Activated B cell treated with CpG ODN at 0.5 μM for 24 hours (primary cell): ENCODE measurements at regions not wholly inside any gene's neighbourhood (a gene's known extent, or its start where the extent isn't known, plus 50 kb on each side); places are given as distances from the start of the nearest gene placed in this dataset.

Experiments
- ATAC-seq: fragments of 200-7000 bp; cut with Tn5 transposase; one replicate; pipeline ENCODE4 v1.10.0; 2021; ENCODE audit warnings: low read depth, mild to moderate bottlenecking, moderate library complexity
- CTCF ChIA-PET: fragments of 350-600 bp; sonication (Branson Sonifier 250); formaldehyde crosslinking; loops from one replicate; lab custom pipeline; 2021; ENCODE audit warnings: antibody characterized with exemption; lab: Charles Lee
- POLR2A ChIA-PET: fragments of 350-600 bp; sonication (Branson Sonifier 250); formaldehyde crosslinking; loops from one replicate; lab custom pipeline; 2021; ENCODE audit warnings: antibody characterized with exemption; lab: Charles Lee
- DNase-seq: peaks from one replicate; pipeline ENCODE4 v3.0.0; 2022
- H3K27ac Mint-ChIP-seq: one replicate; pipeline ENCODE4 v1.8.0; 2020; ENCODE audit warnings: mixed read lengths
- H3K27me3 Mint-ChIP-seq: one replicate; pipeline ENCODE4 v1.8.0; 2021; ENCODE audit warnings: mixed read lengths
- H3K36me3 Mint-ChIP-seq: one replicate; pipeline ENCODE4 v1.8.0; 2021; ENCODE audit warnings: low read depth, mixed read lengths
- H3K4me1 Mint-ChIP-seq: one replicate; pipeline ENCODE4 v1.8.0; 2021; ENCODE audit warnings: mixed read lengths
- H3K4me3 Mint-ChIP-seq: one replicate; pipeline ENCODE4 v1.8.0; 2020; ENCODE audit warnings: mild to moderate bottlenecking, mixed read lengths
- H3K9me3 Mint-ChIP-seq: one replicate; pipeline ENCODE4 v1.8.0; 2020; ENCODE audit warnings: mixed read lengths
- intact Hi-C: fragments of 100-400 bp; cut with micrococcal nuclease; formaldehyde crosslinking; loops from one replicate; pipeline ENCODE4 v1.15.1; 2024
- TF ChIP-seq, protein P1 (sequence below): fragments of 200-600 bp; IDR thresholded peaks from one replicate; pipeline ENCODE4 v1.8.0; 2022; ENCODE audit warnings: antibody characterized with exemption, mild to moderate bottlenecking

DNA sequence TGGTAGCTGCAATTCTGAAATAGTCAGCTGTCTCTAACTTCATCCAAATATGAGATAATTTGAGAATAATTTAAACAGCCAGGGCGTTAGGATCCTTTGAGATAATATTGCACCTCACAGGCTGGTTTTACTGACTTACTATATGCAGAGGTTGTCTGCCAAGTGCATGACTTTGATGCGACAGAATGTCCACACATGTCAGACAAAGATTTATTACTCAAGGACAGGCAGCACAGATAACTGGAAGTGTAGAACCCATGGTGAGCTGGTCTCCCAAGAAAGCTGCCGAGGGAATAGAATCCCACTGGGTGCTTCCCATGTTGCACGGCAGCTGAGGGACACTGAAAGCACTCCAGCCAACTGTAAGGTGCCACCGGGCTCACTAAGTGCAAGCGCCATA lies 166.2 kb upstream of the GALNTL6 start:
- ChIA-PET POLR2A (no interaction called here), CTCF (no interaction called here)
- intact Hi-C loops = loop anchor here (2.0 kb wide), 1 partner anchor 30 kb away; no protein-coding TSS in a partner anchor
- TF ChIP-seq, protein P1, sequence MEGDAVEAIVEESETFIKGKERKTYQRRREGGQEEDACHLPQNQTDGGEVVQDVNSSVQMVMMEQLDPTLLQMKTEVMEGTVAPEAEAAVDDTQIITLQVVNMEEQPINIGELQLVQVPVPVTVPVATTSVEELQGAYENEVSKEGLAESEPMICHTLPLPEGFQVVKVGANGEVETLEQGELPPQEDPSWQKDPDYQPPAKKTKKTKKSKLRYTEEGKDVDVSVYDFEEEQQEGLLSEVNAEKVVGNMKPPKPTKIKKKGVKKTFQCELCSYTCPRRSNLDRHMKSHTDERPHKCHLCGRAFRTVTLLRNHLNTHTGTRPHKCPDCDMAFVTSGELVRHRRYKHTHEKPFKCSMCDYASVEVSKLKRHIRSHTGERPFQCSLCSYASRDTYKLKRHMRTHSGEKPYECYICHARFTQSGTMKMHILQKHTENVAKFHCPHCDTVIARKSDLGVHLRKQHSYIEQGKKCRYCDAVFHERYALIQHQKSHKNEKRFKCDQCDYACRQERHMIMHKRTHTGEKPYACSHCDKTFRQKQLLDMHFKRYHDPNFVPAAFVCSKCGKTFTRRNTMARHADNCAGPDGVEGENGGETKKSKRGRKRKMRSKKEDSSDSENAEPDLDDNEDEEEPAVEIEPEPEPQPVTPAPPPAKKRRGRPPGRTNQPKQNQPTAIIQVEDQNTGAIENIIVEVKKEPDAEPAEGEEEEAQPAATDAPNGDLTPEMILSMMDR = no peak
- Mint-ChIP-seq H3K27ac (no peak overlapping the region), H3K4me1 (peaks cover 21% of the 10 kb centered on the region), H3K9me3 (peaks cover 3% of the 10 kb centered on the region), H3K4me3 (no peak overlapping the region), H3K27me3 (no peaks in the 10 kb centered on the region), H3K36me3 (no peaks in the 10 kb centered on the region)
- no peak for ATAC-seq
- DNase-seq = no peak

DNA sequence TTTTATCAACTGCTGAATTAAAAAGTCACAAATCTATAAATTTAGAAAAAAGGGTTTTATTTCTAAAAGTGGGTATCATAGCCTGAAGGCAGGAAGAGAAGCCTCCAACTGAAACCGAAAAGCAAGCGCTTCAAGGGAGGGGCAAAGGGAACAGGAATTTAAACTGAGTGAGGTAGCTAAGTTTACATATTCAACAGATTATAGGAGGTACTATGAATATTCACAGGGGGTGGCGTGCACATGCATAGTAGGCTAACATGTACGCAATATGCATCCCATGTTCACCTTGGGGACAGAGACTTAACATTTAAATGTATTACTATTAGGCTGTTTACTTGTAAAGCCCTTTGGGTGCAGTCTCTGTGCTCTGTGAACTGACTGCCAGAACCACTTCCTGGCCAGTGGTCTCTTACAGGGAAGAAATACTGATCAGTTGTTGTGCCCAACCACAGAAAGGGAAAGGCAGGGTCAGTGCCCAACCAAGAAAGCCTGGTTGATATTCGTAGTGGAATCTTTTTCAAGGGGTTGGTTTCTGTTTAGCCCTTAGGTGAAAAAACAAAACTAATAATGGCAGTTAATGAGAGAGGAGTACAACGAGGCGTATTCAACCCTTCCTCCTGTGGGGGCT lies 168.7 kb upstream of the GALNTL6 start:
- DNase-seq = no peak
- TF ChIP-seq, protein P1 = no peak
- Mint-ChIP-seq H3K27ac (peak overlapping the region; percentile 25), H3K4me3 (peak overlapping the region; percentile 54), H3K36me3 (no peaks in the 10 kb centered on the region), H3K9me3 (no peaks in the 10 kb centered on the region), H3K4me1 (peaks cover 30% of the 10 kb centered on the region), H3K27me3 (no peaks in the 10 kb centered on the region)
- POLR2A ChIA-PET = no interaction called here
- CTCF ChIA-PET = no interaction called here
- intact Hi-C loops = no loop called here
- peak; percentile 58 for ATAC-seq

DNA sequence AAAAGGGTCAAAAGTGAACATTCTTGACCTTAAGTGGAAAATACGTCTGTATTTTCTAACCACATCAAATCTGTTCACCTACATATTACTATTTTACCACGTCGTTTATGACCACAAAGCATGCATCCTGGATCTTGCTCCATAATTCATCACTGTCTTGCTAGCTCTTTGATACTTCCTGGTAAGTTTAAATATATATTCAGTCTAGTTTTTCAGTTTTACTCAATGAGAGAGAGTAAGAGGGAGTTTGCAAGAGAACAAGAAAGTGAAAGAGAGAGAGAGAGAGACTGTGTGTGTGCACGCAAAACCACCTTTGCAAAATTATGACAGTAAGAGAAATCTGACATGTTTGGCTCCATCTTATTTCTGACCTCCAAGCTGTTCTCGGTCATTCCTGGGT lies 173.7 kb upstream of the GALNTL6 start:
- DNase-seq = no peak
- peaks cover 30% of the 10 kb centered on the region for H3K4me1 Mint-ChIP-seq
- H3K4me3 Mint-ChIP-seq = no peak overlapping the region
- no peak overlapping the region for H3K27ac Mint-ChIP-seq
- TF ChIP-seq, protein P1 = no peak
- intact Hi-C loops = no loop called here
- no peaks in the 10 kb centered on the region for H3K9me3 Mint-ChIP-seq
- ChIA-PET POLR2A (no interaction called here), CTCF (no interaction called here)
- peak; percentile 45 for ATAC-seq
- no peaks in the 10 kb centered on the region for H3K36me3 Mint-ChIP-seq
- H3K27me3 Mint-ChIP-seq = no peaks in the 10 kb centered on the region

DNA sequence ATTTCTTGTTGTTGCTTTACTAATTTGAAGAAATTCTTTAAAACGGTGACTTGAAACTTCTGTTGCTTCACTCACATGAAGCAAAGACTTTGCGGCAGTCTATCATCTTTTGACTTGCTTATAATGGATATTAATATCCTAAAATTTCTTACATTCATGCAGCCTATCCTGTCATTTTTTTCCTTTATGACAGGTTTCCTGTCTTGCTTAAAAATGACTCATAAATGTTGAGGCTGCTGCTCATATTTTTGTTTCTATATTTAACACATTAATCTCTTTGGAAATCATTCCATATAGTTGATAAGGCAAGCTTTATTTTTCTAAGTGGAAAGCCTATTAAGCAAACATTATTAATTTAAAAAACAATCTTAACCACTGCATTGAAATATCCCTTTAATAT lies 176.6 kb upstream of the GALNTL6 start:
- DNase-seq (no peak), ATAC-seq (no peak)
- Mint-ChIP-seq H3K27me3 (no peaks in the 10 kb centered on the region), H3K9me3 (peaks cover 9% of the 10 kb centered on the region), H3K4me1 (peaks cover 15% of the 10 kb centered on the region), H3K27ac (no peak overlapping the region), H3K4me3 (no peak overlapping the region), H3K36me3 (no peaks in the 10 kb centered on the region)
- ChIA-PET POLR2A (no interaction called here), CTCF (interaction anchor here (1.1 kb wide), 1 partner anchor 13 kb away, joined by 3 read pairs; no protein-coding TSS in a partner anchor)
- intact Hi-C loops = no loop called here
- TF ChIP-seq, protein P1 = no peak

DNA sequence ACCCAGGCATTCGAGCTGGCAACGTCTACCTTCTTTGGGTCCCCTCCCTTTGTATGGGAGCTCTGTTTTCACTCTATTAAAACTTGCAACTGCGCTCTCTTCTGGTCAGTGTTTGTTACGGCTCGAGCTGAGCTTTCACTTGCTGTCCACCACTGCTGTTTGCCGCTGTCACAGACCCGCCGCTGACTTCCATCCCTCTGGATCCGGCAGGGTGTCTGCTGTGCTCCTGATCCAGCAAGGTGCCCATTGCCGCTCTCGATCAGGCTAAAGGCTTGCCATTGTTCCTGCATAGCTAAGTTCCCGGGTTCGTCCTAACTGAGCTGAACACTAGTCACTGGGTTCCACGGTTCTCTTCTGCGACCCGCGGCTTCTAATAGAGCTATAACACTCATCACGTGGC lies 183.5 kb upstream of the GALNTL6 start:
- ATAC-seq (no peak), DNase-seq (no peak)
- H3K9me3 Mint-ChIP-seq = peaks cover 9% of the 10 kb centered on the region
- intact Hi-C loops = loop anchor here (5.0 kb wide), 1 partner anchor 183 kb away; the partner anchor contains the start of gene GALNTL6
- ChIA-PET POLR2A (no interaction called here), CTCF (no interaction called here)
- TF ChIP-seq, protein P1 = no peak
- no peaks in the 10 kb centered on the region for H3K36me3 Mint-ChIP-seq
- no peak overlapping the region for H3K27ac Mint-ChIP-seq
- no peak overlapping the region for H3K4me3 Mint-ChIP-seq
- no peaks in the 10 kb centered on the region for H3K27me3 Mint-ChIP-seq
- H3K4me1 Mint-ChIP-seq = peaks cover 17% of the 10 kb centered on the region
